CD4-positive, alpha-beta T cell treated with Interleukin-15 for 1 hour (primary cell): ENCODE measurements at regions not wholly inside any gene's neighbourhood (a gene's known extent, or its start where the extent isn't known, plus 50 kb on each side); places are given as distances from the start of the nearest gene placed in this dataset.

Experiments used
- DNase-seq: peaks from one replicate; pipeline ENCODE4 v3.0.0-alpha.2; 2020

DNA sequence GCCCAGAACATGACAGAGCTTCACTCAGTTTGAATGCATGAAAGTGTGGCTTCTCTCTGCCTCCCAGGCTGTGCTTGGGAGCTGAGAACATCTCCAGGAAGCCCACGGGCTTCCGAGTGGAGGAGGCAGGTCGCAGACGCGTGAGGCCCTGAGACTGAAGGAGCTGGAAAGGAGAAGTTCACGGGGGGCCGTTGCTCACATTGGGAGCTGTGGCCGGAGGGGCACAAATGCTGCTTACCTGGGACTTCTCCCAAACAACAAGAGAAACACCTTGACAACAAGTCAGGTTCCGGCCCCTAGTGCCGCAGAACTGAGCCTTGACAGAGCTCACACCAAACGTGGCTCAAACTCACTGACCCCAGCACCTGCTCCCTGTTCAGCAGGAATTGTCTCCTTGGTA is 207.0 kb downstream of the BRD1 start:
- DNase-seq: no peak

DNA sequence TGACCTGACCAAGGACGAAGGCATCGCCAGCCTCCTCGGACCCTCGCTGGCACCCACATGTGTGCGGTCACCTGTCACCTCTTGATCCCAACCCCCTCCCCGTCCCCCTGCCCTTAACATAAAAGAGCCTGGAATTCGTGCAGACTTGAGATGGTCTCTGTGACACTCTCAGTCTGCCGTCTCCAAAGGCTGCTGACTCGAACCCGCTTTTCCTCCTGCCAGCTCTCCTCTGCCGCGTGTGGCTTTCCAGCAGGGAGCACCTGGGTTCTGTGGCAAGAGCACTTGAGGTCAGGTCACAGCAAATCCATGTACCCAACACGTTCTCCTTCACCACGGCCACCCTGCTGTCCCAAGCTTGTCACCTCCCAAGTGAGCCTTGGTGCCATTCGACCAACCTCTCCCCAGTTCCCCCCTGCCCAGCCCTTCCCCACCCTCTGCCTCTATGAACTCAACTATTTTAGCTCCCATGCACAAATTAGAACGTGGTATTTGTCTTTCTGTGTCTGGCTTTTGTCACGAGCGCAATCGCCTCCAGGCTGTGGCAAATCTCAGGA is 207.6 kb downstream of the BRD1 start:
- DNase-seq: no peak

DNA sequence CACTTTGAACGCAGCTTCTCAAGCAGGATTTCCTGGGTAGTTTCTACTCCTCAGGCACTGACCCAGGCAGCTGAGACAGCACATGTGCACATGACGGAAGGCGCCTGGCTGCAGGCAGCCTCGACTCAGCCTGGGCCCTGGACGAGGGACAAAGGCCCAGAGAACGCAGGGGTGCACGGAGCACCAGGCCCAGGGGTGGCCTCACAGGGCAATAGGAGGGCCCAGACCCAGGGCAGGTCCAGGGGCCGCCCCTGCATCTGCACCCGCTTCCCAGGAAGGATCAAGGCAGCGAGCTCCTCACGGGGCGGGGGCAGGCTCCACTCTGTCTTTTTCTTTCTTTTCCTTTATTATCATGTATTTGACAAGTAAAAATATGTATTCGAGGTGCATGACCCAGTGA is 208.4 kb downstream of the BRD1 start:
- no peak for DNase-seq

DNA sequence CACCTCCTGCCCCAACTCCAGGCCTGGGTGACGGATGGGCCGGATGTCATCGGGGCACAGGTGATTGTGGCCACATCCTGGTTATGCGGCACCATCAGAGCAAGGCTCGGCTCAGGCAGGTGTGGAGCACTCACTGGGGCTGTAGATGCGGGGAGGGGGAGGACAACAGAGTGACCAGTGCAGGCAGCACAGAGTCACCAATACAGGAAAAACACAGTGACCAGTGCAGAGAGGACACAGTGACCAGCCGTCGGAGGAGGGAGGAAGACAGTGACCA is 209.1 kb downstream of the BRD1 start:
- no peak for DNase-seq

DNA sequence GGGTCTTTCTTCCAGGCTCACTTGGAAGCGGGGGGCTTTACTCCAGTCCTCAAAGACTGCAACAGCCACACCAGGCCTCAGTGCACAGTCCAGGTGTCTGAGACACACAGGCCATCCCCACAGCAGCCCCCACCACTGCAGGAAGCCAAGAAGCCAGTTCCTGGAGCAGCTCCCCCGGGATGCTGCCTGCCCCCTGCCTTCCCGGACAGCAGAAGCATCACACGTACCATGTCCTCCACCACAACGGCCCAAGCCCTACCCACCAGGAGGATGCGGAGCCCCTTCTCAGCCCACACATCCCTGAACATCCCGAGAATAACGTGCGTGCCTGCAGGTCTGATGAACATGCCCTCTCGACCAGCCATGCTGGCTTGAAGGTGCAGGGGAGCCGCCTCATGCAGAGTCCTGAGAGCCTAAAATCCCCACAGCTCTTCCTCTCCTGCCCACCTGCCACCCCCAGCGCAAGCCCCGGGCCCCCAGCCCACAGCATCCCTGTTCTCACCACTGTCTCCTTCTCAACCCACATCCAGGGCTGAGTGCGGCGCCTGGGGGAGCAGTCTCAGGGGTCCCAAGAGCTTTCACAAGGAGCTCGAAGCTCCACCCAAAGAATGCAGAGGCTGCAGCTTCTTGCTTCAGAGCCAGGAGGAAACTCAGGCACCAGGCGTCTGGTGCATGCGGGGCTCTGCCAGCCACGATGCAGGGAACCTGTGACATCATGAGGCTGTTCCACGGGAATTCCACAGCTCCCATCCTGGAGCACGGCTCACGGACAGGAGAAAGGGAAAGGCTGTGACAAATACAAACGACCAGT is 209.6 kb downstream of the BRD1 start:
- no peak for DNase-seq

DNA sequence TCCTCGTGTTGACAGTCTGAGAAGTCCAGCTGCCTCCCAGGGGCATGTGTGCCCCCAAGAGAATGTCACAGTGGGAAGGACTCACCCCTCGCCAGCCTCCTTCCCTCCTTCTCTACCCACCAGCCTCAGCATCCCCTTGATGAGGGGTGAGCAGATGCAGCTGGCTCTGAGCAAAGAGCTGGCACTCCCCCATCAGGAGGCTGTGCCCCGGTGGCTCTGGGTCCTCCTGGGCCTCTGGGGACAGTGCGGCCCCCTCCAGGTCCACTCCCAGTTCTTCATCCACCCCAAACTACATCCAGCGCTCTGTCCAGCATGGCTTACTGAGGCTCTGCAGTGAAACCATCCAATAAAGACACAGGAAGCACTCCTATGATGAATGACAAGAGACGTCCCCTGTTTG is 210.4 kb downstream of the BRD1 start:
- DNase-seq: no peak

- no peak for DNase-seq
Measured at GRCh38 chr22:49616356-49617231, 211.1 kb downstream of the BRD1 start.

DNA sequence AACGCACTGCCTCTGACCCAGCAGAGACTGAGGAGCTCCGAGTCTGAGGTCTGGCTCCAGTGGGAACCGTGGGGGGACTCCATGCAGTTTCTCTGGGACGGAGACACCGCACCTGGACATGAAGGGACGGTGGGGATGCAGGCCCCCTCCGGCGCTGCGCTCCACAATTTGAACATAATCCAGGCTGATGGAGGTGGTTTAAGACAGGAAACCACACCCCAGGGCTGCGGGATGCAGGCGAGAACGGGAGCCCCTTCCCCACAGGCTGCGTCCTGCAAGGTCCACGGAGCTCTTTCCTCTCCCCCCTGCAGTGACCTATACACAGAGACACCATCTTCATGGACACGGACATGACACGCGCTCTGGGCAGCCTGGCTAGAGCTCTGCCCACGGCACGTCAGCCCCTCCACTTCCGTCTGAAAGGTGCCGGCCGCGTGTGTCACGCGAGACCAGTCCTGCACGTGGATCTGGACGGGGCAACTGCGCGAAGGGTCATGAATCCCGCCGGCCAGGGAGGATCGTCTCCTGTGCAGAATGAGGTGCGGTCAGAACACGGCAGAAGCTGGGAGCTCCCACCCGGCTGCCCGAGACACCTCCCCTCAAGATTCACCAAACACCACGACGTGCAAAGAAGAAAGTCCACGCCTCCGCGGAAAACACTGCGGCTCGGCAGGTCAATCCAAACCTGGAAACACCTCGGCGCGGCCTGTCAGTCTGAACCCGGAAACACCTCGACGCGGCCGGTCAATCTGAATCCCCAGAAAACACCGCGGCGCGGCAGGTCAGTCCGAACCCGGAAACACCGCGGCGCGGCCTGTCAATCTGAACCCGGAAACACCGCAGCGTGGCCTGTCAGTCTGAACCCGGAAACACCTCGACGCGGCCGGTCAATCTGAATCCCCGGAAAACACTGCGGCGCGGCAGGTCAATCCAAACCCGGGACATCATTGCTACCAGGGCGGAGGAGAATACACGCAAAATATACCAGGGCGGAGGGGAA is 212.4 kb downstream of the BRD1 start:
- no peak for DNase-seq

DNA sequence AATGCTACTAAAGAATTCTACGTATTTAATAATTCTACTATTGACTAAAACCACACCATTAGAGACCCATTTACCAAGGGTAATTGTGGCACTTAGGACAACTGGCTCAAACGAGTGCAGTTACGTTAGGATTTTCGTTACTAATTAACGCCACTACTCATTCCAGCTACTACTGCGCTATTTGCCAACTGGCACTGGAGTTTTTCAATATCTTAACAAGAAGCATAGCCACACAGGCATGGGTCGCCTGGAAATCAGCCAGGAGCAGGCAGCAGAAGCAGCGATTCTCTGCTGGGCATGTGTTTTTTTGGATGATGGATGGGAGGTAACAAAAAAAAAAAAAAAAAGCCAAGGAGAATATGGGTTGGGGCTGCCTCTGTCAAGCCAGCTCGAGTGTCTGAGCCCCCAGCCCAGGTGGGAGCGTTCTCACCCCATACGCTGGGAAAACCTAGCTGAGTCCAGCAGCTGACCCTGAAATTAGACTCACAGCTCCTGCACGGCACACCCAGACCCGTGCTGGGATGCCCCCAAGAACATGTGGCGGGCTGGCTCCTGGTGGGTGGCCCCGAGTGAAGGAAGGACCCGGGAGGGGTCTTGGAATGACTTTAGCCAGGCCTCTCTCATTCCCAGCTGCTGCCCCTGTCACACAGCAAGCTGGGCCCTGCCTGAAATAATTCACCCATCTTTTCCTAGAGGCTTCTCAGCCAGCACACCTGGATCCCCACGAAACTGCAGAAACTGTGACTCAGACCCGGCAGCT is 214.0 kb downstream of the BRD1 start:
- no peak for DNase-seq

DNA sequence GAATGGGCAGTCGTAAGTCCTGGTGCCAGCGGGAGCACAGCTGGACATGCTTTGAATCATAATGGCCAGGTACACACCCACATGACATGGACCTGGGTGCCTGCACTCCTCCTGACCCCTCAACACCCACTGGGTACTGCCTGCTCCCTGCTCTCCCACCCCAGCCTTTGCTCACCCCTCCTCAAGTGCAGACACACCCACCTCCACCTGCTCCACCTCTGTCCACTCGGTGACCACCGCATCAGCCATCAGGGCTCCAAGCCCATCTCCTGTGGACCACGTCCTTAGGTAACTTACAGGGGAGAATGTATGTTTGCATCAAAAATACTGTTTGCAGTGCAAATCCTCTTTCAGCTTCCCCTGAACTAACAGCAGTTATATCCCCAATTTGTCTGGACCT is 214.6 kb downstream of the BRD1 start:
- no peak for DNase-seq

DNA sequence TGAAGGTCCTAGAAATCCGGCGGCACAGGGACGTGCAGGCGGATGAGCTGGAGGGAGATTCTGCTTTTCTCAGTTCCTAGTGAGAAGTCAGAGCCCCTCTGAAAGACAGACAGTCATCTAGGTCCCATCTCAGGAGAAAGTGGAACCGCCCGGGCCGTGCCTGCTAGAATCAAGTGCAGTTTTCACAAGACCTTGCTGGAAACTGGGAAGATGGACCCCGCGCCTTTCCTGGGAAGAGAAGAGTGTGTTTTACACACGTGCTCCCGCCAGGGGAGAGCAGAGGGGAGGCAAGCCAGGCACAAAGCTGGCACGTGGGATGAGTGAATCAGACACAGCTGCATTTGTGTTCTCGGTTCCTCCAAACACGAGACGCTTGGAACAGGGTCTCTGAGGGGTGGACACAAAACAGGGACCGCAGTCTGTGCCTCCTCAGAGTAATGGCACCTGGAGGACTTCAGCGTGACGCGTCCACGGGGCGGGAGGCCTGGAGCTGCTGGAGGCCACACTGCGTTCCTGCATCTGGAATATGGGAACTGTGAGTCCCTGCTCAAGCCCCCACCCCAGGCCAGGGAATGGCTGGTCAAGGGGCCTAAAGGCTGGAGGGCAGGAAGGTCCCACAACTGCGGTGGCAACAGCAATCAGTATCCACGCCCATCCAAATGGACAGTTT is 218.3 kb downstream of the BRD1 start:
- DNase-seq: no peak

DNA sequence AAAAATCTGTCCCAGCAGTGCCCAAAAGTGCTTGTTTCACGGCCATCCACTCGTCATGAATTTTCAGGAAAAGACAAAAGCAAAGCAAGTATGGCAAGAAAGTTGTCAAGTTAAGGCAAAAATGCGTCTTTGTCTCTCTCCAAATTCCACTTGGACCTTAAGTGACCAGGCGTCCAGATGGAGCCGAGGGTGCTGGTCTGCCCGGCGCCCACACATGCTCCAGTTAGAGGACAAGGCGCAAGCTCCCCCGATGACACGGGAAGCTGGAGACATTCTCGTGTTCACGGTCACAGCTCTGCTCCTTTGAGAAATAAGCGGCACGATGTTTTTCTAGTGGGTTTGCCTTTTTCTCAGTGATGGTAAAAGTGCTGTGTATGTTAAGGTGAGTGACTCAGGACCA is 219.0 kb downstream of the BRD1 start:
- no peak for DNase-seq

DNA sequence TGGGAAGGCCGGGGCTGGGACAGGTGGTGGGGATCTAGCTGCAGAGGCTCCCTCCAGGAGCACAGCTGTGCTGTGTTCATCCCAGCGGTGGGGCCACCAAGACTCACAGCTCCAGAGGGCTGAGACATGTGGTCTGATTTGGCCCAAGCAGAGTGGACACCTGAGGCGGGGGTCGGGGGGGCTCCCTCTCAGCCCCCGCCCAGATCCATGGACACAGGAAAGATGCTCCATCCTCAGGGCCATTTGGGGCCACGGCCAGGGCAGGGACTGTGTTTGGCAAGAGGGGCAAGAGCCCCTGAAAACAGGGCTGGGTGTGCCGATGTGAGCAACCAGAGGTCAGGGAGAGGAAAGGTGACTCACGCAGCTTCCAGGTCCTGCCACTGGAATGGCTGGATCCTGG is 219.4 kb downstream of the BRD1 start:
- no peak for DNase-seq

GRCh38 chr22:49607821-49608220 is 219.9 kb downstream of the BRD1 start:
- no peak for DNase-seq

GRCh38 chr22:49606562-49607290 is 220.9 kb downstream of the BRD1 start:
- DNase-seq: no peak

DNA sequence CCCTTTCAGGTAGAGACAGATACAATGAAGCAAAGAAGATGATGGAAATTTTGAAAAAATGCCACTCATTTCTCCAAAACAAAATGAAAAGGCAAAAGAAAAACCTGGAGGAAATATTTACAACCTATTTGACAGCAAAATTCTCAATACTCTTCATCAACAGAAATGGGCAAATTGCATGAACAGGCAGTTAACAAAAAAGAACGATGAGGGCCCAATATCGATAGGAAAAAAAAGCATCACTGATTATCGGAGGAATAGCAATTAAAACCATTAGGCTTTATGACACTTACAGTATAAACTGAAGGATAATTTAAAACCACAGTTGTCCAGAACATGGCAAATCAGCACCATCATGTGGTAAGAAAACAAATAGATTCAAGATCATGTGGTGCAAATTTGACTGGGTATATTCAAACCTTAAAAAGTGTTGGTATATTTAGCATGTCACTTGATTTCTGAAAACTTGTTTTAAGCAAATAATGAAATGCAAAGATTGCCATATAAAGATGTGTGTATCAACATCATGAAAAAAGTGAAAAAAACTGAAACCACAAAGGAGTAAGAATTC is 222.9 kb downstream of the BRD1 start:
- DNase-seq: no peak

DNA sequence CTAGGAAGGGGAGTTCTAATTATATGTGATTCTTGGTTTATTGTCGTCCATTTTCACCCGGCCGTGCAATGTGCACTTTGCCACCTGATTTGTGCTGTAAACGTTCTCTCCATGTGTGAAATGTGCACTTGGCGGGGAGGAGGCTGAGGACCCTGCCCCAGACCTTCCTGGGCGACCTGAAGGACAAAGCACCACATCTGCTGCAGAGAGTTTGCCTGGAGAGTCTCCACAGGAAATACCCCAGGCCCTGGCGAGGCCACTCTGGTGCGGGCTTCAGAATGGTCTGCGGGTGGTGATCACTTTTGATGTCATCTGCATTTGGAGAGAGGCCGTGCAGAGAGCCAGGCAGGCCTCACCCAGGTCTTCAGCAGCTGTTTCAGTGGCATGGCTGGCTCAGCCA is 224.7 kb downstream of the BRD1 start:
- DNase-seq: no peak

DNA sequence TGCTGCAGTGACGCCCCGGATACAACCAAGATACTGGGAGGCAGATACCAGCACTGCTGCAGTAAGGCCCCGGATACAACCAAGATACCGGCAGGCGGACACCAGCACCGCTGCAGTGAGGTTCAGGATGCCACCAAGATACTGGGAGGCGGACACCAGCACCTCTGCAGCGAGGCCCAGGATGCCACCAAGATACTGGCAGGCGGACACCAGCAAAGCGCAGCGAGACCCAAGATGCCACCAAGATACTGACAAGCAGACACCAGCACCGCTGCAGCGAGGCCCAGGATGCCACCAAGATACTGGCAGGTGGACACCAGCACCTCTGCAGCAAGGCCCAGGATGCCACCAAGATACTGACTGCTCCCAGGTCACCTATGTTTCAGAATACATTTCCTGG is 225.2 kb downstream of the BRD1 start:
- DNase-seq: no peak

- no peak for DNase-seq
Measured at GRCh38 chr22:49601614-49602321, 225.9 kb downstream of the BRD1 start.

GRCh38 chr22:49600891-49601431 is 226.7 kb downstream of the BRD1 start:
- DNase-seq: no peak
